ENCODE measurements at regions not wholly inside any gene's neighbourhood (a gene's known extent, or its start where the extent isn't known, plus 50 kb on each side); places are given as distances from the start of the nearest gene placed in this dataset.

GRCh38 chr13:107778094-107778493, 437.2 kb downstream of the LIG4 start:
- H3K36me3 ChIP-seq (ENCODE audit: control insufficient read depth, insufficient read depth, low read length) = no peaks in the 10 kb centered on the region
- intact Hi-C loops (cut with micrococcal nuclease) = no loop called here
- Mint-ChIP-seq H3K36me3 (no peaks in the 10 kb centered on the region), H3K9me3 (peaks cover 3 to 10% of the 10 kb centered on the region in 2 donors), H3K4me1 (no peaks in the 10 kb centered on the region), H3K4me3 (no peak overlapping the region), H3K27ac (no peak overlapping the region), H3K27me3 (ENCODE audit: low read depth in 2 of 2) (no peaks in the 10 kb centered on the region)
- no peak overlapping the region for H3K4me3 ChIP-seq (ENCODE audit: low read length)
- ATAC-seq (no peak), DNase-seq (no peak)
- H3K27me3 ChIP-seq (ENCODE audit: control insufficient read depth, insufficient read depth, low read length) = no peaks in the 10 kb centered on the region
- H3K27ac ChIP-seq (ENCODE audit: low read length) = no peak overlapping the region
- no peaks in the 10 kb centered on the region for H3K9me3 ChIP-seq (ENCODE audit: control insufficient read depth, insufficient read depth, low read length)
- no peak for TF ChIP-seq CTCF (IDR thresholded peaks at IDR 0.05)
- 60% methylated on average over 1 of the region's 1 CpG for WGBS (ENCODE audit: insufficient coverage)
- H3K4me1 ChIP-seq (ENCODE audit: control insufficient read depth, insufficient read depth, low read length) = no peaks in the 10 kb centered on the region

- no peak for TF ChIP-seq CTCF (IDR thresholded peaks at IDR 0.05)
- no peak for DNase-seq
- H3K27ac Mint-ChIP-seq = no peak overlapping the region
- H3K9me3 Mint-ChIP-seq = peaks cover 5 to 6% of the 10 kb centered on the region in 2 donors
- H3K36me3 Mint-ChIP-seq = no peaks in the 10 kb centered on the region
- no peak overlapping the region for H3K27ac ChIP-seq (ENCODE audit: low read length)
- no peak for ATAC-seq
- no peak overlapping the region for H3K4me3 Mint-ChIP-seq
- H3K27me3 ChIP-seq (ENCODE audit: control insufficient read depth, insufficient read depth, low read length) = no peaks in the 10 kb centered on the region
- no peaks in the 10 kb centered on the region for H3K4me1 Mint-ChIP-seq
- H3K27me3 Mint-ChIP-seq (ENCODE audit: low read depth in 2 of 2) = no peaks in the 10 kb centered on the region
- no peaks in the 10 kb centered on the region for H3K9me3 ChIP-seq (ENCODE audit: control insufficient read depth, insufficient read depth, low read length)
- H3K4me3 ChIP-seq (ENCODE audit: low read length) = no peak overlapping the region
- no peaks in the 10 kb centered on the region for H3K36me3 ChIP-seq (ENCODE audit: control insufficient read depth, insufficient read depth, low read length)
- intact Hi-C loops (cut with micrococcal nuclease) = no loop called here
- no peaks in the 10 kb centered on the region for H3K4me1 ChIP-seq (ENCODE audit: control insufficient read depth, insufficient read depth, low read length)
Measured at GRCh38 chr13:107770541-107770940, 444.8 kb downstream of the LIG4 start.

- H3K27ac ChIP-seq (ENCODE audit: low read length) = no peak overlapping the region
- WGBS (ENCODE audit: insufficient coverage) = 80% methylated on average over 3 of the region's 3 CpGs
Measured at GRCh38 chr13:107767119-107767518, 448.2 kb downstream of the LIG4 start.

More at GRCh38 chr13:107767119-107767518, 448.2 kb downstream of the LIG4 start:
- no peak for TF ChIP-seq CTCF (IDR thresholded peaks at IDR 0.05)
- H3K36me3 Mint-ChIP-seq = no peaks in the 10 kb centered on the region
- no peaks in the 10 kb centered on the region for H3K27me3 Mint-ChIP-seq (ENCODE audit: low read depth in 2 of 2)
- no peaks in the 10 kb centered on the region for H3K9me3 ChIP-seq (ENCODE audit: control insufficient read depth, insufficient read depth, low read length)
- DNase-seq (no peak), ATAC-seq (no peak)
- peaks cover 7% of the 10 kb centered on the region in 2 donors for H3K9me3 Mint-ChIP-seq
- no peaks in the 10 kb centered on the region for H3K4me1 Mint-ChIP-seq
- H3K27ac Mint-ChIP-seq = no peak overlapping the region
- no peaks in the 10 kb centered on the region for H3K4me1 ChIP-seq (ENCODE audit: control insufficient read depth, insufficient read depth, low read length)
- no peaks in the 10 kb centered on the region for H3K36me3 ChIP-seq (ENCODE audit: control insufficient read depth, insufficient read depth, low read length)
- H3K27me3 ChIP-seq (ENCODE audit: control insufficient read depth, insufficient read depth, low read length) = no peaks in the 10 kb centered on the region
- intact Hi-C loops (cut with micrococcal nuclease) = no loop called here
- no peak overlapping the region for H3K4me3 ChIP-seq (ENCODE audit: low read length)
- H3K4me3 Mint-ChIP-seq = no peak overlapping the region

Measured in natural killer cell (primary cell).